GM04503 (cell line): ENCODE measurements at regions not wholly inside any gene's neighbourhood (a gene's known extent, or its start where the extent isn't known, plus 50 kb on each side); places are given as distances from the start of the nearest gene placed in this dataset.
"Not testable (repeated sequence)": the region's sequence is repeated elsewhere in the genome, so short reads cannot be mapped to it uniquely, and the experiment has no call there.

ENCODE experiments used
- DNase-seq: peaks from one replicate; pipeline ENCODE4 v3.0.0-alpha.2; 2012; ENCODE audit warnings: low read depth

DNA sequence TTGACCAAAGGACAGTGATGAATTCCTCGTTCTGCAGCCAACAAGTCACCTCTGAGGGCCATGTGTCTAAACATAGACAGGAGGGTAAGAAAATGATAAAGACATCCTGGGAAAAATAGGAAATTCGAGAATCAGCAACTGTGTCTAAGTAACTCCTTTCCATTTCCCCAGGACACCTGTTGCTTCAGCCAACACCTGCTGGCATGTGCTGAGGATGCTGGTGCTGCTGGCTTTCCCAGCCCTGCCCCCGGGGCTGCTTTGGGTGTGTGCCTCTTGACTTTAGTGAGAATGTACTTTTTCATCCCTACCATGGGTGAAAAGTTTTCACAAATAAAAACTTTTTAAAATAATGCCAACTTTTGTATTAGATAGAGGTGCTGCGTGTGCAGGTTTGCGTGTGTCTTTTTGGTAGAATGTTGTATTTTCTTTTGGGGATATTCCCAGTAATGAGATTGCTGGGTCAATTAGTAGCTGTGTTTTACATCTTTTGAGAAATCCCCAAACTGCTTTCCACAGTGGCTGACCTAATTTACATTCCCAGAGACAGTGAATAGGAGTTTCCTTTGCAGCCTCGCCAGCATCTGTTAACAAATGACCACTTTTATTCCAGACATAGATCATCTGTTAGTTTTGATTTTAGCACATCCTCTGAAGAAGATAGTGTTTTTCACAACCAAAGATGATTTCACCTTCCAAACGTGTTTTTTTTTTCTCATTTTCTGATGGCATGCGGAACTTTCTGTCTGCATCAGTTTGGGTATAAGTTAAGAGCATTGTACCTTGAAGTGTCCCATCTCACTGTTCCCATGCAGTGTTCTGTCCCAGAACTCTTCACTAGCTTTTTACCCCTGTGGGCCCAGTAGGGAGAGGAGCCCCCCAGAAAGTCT lies 104.2 kb upstream of the ACBD5 start:
- DNase-seq: no peak

DNA sequence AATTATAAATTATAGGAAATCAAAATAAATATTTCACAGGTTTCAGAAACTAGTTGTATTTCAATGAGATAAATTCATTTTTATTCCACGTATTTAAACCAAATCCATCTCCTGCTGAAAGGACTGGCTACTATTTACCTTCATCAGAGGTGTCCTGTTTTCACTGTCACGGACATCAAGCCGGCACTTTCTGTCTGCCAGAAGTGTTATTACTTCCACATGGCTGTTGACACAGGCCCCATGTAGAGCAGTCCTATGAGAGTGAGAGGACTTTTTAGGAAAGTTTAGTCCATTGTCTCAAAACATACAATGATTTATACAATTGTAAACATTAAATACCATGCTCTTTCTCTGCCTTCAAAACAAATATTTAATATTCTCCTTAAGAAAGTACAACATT lies 100.4 kb upstream of the ACBD5 start:
- no peak for DNase-seq

DNA sequence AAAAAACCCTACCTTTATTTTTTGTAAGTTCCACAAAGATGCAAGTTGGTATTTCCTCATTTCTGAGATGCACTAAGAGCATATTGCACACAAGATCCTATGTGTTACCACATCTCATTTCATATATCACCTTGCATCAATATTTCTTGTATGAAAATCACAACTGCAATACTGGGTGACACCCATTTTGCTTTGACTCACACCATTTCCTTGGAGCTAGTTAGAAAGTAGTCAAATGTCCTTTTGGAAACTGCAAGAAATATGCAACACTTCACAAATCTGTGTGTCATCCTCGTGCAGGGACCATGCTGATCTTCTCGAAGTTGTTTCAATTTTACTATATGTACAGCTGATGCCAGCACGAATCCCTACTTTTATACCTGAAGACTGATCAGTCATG lies 94.6 kb upstream of the ACBD5 start:
- DNase-seq: not testable (repeated sequence)

- no peak for DNase-seq
Observed at GRCh38 chr10:27330074-27330473, 89.5 kb upstream of the ACBD5 start.

- no peak for DNase-seq
Observed at GRCh38 chr10:27328946-27329345, 88.3 kb upstream of the ACBD5 start.

GRCh38 chr10:27326748-27327147 lies 86.2 kb upstream of the ACBD5 start:
- DNase-seq: not testable (repeated sequence)

DNA sequence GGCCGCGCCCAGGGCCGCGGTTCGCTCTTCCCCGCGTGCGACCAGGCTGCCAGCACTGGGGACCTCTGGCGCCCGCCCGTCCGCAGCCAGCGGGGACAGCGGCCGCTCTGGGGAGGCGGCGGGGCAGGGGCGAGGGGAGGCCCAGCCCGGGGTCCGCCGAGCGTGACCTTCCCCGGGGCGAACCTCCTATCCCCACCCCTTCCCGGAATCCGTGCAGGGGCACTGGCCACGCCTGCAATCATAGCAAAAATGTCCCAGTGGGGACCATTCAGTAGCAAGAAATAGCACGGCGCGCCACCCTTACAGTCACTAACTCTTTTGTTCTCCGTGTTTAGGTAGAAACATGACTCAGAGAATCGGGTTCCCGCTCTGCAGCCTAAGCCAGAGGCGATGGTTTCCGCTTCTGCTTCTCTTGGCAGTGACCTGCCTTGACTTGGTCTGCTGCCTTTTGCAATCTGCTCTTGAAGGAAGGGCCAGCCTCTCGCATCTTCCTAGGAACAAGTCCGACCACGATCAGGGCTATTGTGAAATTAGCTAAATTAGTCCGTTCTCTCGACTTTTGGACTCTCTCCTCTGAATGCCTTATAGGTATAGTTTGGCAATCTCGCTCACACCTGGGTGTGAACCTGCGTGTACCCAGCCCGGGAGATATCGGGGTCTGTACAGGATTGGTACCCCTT lies 79.3 kb upstream of the ACBD5 start:
- DNase-seq: no peak

DNA sequence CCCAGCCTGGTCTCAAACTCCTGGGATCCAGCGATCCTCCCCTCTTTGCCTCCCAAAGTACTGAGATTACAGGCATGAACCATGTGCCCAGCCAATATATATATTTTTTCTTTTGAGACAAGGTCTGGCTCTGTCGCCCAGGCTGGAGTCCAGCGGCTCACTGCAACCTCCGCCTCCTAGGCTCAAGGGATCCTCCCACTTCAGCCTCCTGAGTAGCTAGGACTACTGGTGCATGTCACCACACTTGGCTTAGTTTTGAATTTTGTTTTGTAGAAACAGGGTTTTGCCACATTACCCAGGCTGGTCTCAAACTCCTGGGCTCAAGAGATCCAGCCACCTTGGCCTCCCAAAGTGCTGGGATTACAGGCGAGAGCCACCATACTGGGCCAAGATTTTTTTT lies 78.5 kb upstream of the ACBD5 start:
- not testable (repeated sequence) for DNase-seq

DNA sequence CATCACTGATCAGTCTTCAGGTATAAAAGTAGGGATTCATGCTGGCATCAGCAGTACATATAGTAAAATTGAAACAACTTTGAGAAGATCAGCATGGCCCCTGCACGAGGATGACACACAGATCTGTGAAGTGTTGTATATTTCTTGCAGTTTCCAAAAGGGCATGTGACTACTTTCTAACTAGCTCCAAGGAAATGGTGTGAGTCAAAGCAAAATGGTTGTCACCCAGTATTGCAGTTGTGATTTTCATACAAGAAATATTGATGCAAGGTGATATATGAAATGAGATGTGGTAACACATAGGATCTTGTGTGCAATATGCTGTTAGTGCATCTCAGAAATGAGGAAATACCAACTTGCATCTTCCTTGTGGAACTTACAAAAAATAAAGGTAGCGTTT lies 74.5 kb upstream of the ACBD5 start:
- not testable (repeated sequence) for DNase-seq

- not testable (repeated sequence) for DNase-seq
Observed at GRCh38 chr10:27313586-27313985, 73.0 kb upstream of the ACBD5 start.

DNA sequence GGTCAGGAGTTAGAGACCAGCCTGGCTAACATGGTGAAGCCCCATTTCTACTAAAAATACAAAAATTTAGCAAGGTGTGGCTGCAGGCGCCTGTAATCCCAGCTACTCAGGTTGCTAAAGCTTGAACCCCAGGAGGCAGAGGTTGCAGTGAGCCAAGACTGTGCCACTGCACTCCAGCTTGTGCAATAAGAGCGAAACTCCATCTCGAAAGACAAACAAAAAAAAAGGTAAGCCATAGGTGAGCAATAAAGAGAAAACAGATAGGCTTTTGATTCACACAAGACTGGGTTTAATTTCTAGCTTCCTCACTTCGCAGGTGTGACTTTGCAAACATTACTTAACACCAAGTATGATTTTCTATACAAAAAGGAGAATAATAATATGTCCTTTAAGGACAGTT lies 72.3 kb upstream of the ACBD5 start:
- DNase-seq: no peak

DNA sequence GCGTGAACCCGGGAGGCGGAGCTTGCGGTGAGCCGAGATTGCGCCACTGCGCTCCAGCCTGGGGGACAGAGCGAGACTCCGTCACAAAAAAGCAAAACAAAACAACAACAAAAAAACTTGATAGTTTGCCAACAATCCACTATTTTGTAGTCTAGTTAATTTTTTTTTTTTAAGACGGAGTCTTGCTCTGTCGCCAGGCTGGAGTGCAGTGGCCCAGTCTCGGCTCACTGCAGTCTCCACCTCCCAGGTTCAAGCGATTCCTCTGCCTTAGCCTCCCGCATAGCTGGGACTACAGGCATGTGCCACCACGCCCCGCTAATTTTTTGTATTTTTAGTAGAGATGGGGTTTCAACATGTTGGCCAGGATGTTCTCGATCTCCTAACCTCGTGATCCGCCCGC lies 71.2 kb upstream of the ACBD5 start:
- DNase-seq: not testable (repeated sequence)

- DNase-seq: not testable (repeated sequence)
Observed at GRCh38 chr10:27298522-27298850, 57.9 kb upstream of the ACBD5 start.

DNA sequence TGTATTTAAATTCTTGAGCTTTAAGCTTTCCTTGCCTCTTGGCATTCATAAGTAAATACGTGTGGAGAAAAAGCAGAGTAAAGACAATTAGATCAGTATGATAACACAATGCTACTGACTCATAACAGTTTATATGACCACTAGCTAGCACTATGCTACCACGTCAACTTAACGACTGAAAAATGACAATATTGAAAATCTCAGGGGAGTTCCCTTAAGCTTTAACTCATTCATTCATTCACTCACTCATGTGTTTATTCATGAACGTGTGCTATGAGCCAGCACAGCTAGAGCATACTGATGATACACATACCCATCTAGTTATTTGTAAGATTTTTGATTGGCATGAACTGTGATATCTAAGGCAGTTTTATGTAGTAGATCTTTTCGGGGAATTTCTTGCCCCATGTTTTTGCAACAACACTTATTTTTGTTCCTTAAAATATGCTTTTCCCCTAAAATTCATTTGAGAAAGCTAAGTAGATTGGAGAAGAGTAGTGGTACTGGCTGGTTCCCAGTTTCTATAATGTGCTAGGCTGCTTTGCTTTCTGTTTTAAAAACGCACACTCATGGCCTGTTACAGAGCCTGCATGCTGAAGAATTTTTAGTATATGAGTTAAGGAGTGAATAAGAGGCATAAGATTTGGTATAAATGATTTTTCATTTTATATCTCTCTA lies 57.4 kb upstream of the ACBD5 start:
- DNase-seq: no peak

- not testable (repeated sequence) for DNase-seq
Observed at GRCh38 chr10:27296285-27296684, 55.7 kb upstream of the ACBD5 start.

DNA sequence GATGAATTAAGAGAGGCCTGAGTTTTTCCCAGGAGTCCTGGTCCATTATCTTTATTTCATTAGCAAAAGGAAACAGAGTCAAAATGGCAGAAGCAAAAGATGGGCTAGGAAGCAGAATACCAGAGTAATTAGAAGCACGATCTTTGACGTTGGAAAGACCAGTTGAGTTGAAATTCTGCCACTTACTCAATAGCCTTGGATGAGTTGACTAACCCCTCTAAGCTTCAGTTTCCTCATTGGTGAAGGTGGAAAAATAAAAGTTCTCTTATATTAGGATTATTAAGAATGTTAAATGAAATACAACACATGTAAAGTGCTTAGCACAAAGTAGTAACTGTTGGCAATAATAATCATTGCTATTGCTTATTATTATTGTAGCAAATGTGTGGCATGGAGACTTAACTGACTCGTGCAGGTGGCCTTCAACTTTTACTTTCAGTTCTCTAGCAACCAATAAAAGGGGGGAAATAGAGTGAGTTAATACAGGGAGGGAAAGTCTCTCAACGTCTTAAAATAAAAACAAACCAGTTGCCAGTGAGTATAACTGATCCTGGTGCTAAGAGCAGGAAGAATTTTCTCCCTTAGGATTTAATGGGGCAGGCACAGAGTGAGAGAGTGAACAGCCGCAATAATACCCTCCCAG lies 50.8 kb upstream of the ACBD5 start:
- not testable (repeated sequence) for DNase-seq
